ENCODE measurements at regions not wholly inside any gene's neighbourhood (a gene's known extent, or its start where the extent isn't known, plus 50 kb on each side); places are given as distances from the start of the nearest gene placed in this dataset.
"Not testable (repeated sequence)": the region's sequence is repeated elsewhere in the genome, so short reads cannot be mapped to it uniquely, and the experiment has no call there.

GRCh38 chr13:47687577-47687976 is 313.5 kb downstream of the SUCLA2 start:
- no peak overlapping the region for H3K4me3 ChIP-seq (replicated peaks; ENCODE audit: low read depth, low read length)
- DNase-seq (ENCODE audit: low read depth), result no peak
- no peak for TF ChIP-seq CTCF (IDR thresholded peaks at IDR 0.05; ENCODE audit: low read length, missing control alignments)

GRCh38 chr13:47685156-47685555 is 315.9 kb downstream of the SUCLA2 start:
- DNase-seq (ENCODE audit: low read depth); H3K4me3 ChIP-seq (replicated peaks; ENCODE audit: low read depth, low read length): not testable (repeated sequence)

GRCh38 chr13:47680748-47681147 is 320.3 kb downstream of the SUCLA2 start:
- peak; percentile 42 for DNase-seq (ENCODE audit: low read depth)
- TF ChIP-seq CTCF (IDR thresholded peaks at IDR 0.05; ENCODE audit: low read length, missing control alignments), result no peak
- H3K4me3 ChIP-seq (replicated peaks; ENCODE audit: low read depth, low read length), result no peak overlapping the region

- no peak for TF ChIP-seq CTCF (IDR thresholded peaks at IDR 0.05; ENCODE audit: low read length, missing control alignments)
- H3K4me3 ChIP-seq (replicated peaks; ENCODE audit: low read depth, low read length), result no peak overlapping the region
- DNase-seq (ENCODE audit: low read depth), result peak; percentile 77
Measured at GRCh38 chr13:47679401-47679800, 321.7 kb downstream of the SUCLA2 start.

- no peak for TF ChIP-seq CTCF (IDR thresholded peaks at IDR 0.05; ENCODE audit: low read length, missing control alignments)
- DNase-seq (ENCODE audit: low read depth), result no peak
- H3K4me3 ChIP-seq (replicated peaks; ENCODE audit: low read depth, low read length), result no peak overlapping the region
Measured at GRCh38 chr13:47678201-47678968, 322.7 kb downstream of the SUCLA2 start.

- no peak overlapping the region for H3K4me3 ChIP-seq (replicated peaks; ENCODE audit: low read depth, low read length)
- DNase-seq (ENCODE audit: low read depth), result no peak
- TF ChIP-seq CTCF (IDR thresholded peaks at IDR 0.05; ENCODE audit: low read length, missing control alignments), result no peak
Measured at GRCh38 chr13:47675871-47676270, 325.2 kb downstream of the SUCLA2 start.

DNA sequence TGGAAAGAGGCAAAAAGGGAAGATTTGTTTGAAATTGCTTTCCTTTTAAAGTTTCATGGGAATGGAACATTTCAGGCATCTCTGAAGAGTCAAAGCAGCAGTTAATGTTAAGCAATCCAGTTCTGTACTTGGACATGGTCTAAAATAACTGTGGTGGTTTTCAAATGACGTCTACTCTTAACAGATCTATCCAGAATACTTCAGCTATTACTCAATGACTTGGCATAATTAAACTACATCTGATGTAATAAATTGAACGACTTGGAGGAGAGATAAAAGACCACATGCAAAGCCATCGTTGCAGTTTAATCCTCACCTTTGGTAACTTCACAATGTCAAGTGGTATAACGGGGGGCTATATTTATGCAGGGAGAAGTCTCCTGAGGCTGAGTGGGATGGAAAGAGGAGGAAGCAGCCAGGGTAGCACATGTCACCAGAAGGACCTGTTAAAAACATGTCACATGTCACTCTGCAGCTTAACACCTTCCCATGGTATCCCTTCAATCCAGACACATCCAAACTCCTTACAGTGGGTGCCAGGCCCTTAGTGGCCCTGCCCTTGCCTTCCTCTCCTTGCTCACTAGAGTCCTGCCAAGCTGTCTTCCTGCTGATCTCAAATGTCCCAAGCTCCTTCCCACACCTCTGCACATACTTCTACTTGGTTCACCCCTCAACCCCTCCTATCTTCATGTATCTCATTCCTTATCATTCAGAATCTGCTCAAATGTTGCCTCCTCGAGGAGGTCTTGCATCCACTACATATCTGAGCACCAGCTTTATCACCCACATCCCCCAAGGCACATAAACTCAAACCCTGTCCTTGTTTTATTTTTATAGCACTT is 327.8 kb downstream of the SUCLA2 start:
- no peak overlapping the region for H3K4me3 ChIP-seq (replicated peaks; ENCODE audit: low read depth, low read length)
- no peak for TF ChIP-seq CTCF (IDR thresholded peaks at IDR 0.05; ENCODE audit: low read length, missing control alignments)
- DNase-seq (ENCODE audit: low read depth), result peak; percentile 95
